ACC112 (cell line): ENCODE measurements at regions not wholly inside any gene's neighbourhood (a gene's known extent, or its start where the extent isn't known, plus 50 kb on each side); places are given as distances from the start of the nearest gene placed in this dataset.
"Not testable (repeated sequence)": the region's sequence is repeated elsewhere in the genome, so short reads cannot be mapped to it uniquely, and the experiment has no call there.

ENCODE experiments used
- H2AFZ ChIP-seq: fragments of 200-600 bp; sonication (generic); one replicate; pipeline ENCODE4 v1.6.0; 2017; ENCODE audit warnings: antibody characterized with exemption, low read length; ENCODE audit not compliant: unreplicated experiment
- H3K27ac ChIP-seq: fragments of 200-600 bp; sonication (generic); 2 replicates; pipeline ENCODE4 v1.5.1; 2014; ENCODE audit warnings: low read depth, mild to moderate bottlenecking, antibody characterized with exemption, low read length, moderate library complexity
- H3K27me3 ChIP-seq: fragments of 200-600 bp; sonication (generic); 2 replicates; pipeline ENCODE4 v1.6.1; 2014; ENCODE audit warnings: mild to moderate bottlenecking, antibody characterized with exemption, low read length, moderate library complexity, mixed read lengths; ENCODE audit not compliant: insufficient read depth
- H3K36me3 ChIP-seq: fragments of 200-600 bp; sonication (generic); 2 replicates; pipeline ENCODE4 v1.6.1; 2016; ENCODE audit warnings: mild to moderate bottlenecking, antibody characterized with exemption, low read length, moderate library complexity, mixed read lengths; ENCODE audit not compliant: insufficient read depth
- H3K4me1 ChIP-seq: fragments of 200-600 bp; sonication (generic); one replicate; pipeline ENCODE4 v1.6.1; 2016; ENCODE audit warnings: low read length, mixed read lengths; ENCODE audit not compliant: insufficient read depth, unreplicated experiment, control insufficient read depth
- H3K4me3 ChIP-seq: fragments of 200-600 bp; sonication (generic); 2 replicates; pipeline ENCODE4 v1.5.1; 2014; ENCODE audit warnings: mild to moderate bottlenecking, low read depth, low read length
- H3K79me2 ChIP-seq: fragments of 200-600 bp; sonication (generic); one replicate; pipeline ENCODE4 v1.6.0; 2016; ENCODE audit warnings: low read length; ENCODE audit not compliant: control insufficient read depth, unreplicated experiment, insufficient read depth

- not testable (repeated sequence) for H2AFZ ChIP-seq, H3K79me2 ChIP-seq, H3K27me3 ChIP-seq, H3K27ac ChIP-seq, H3K4me3 ChIP-seq, H3K4me1 ChIP-seq, H3K36me3 ChIP-seq
These were observed 397.3 kb downstream of the TMEM121 start for GRCh38 chr14:105923520-105924191.

- H3K4me3 ChIP-seq: no peak overlapping the region
- no peaks in the 10 kb centered on the region for H3K27me3 ChIP-seq
- H3K79me2 ChIP-seq: no peaks in the 10 kb centered on the region
- H3K36me3 ChIP-seq: no peaks in the 10 kb centered on the region
- H3K4me1 ChIP-seq: no peaks in the 10 kb centered on the region
- no peak overlapping the region for H3K27ac ChIP-seq
- no peak overlapping the region for H2AFZ ChIP-seq
These were observed 398.7 kb downstream of the TMEM121 start for GRCh38 chr14:105924951-105925591.

- Histone ChIP-seq H3K36me3 (no peaks in the 10 kb centered on the region), H3K27ac (no peak overlapping the region), H3K4me3 (no peak overlapping the region), H2AFZ (no peak overlapping the region), H3K27me3 (no peaks in the 10 kb centered on the region), H3K79me2 (no peaks in the 10 kb centered on the region), H3K4me1 (no peaks in the 10 kb centered on the region)
These were observed 399.4 kb downstream of the TMEM121 start for GRCh38 chr14:105925615-105926372.

GRCh38 chr14:105926373-105927095, 400.2 kb downstream of the TMEM121 start:
- no peaks in the 10 kb centered on the region for H3K79me2 ChIP-seq
- no peak overlapping the region for H3K27ac ChIP-seq
- no peak overlapping the region for H2AFZ ChIP-seq

GRCh38 chr14:105927096-105928060, 401.0 kb downstream of the TMEM121 start:
- Histone ChIP-seq H3K27ac (no peak overlapping the region), H3K27me3 (no peaks in the 10 kb centered on the region), H2AFZ (no peak overlapping the region)

More at GRCh38 chr14:105926373-105927095, 400.2 kb downstream of the TMEM121 start:
- Histone ChIP-seq H3K4me1 (no peaks in the 10 kb centered on the region), H3K27me3 (no peaks in the 10 kb centered on the region), H3K36me3 (no peaks in the 10 kb centered on the region), H3K4me3 (no peak overlapping the region)

GRCh38 chr14:105928171-105929111, 402.1 kb downstream of the TMEM121 start:
- H3K27me3 ChIP-seq, H3K79me2 ChIP-seq, H2AFZ ChIP-seq, H3K4me3 ChIP-seq, H3K27ac ChIP-seq, H3K4me1 ChIP-seq, H3K36me3 ChIP-seq: not testable (repeated sequence)

More at GRCh38 chr14:105927096-105928060, 401.0 kb downstream of the TMEM121 start:
- Histone ChIP-seq H3K36me3 (no peaks in the 10 kb centered on the region), H3K4me3 (no peak overlapping the region), H3K79me2 (no peaks in the 10 kb centered on the region), H3K4me1 (no peaks in the 10 kb centered on the region)

GRCh38 chr14:105929327-105930081, 403.1 kb downstream of the TMEM121 start:
- Histone ChIP-seq H3K79me2 (no peaks in the 10 kb centered on the region), H3K4me3 (no peak overlapping the region), H3K27me3 (no peaks in the 10 kb centered on the region), H3K27ac (no peak overlapping the region), H3K36me3 (no peaks in the 10 kb centered on the region), H3K4me1 (no peaks in the 10 kb centered on the region), H2AFZ (no peak overlapping the region)

GRCh38 chr14:105930572-105930971, 404.2 kb downstream of the TMEM121 start:
- H3K79me2 ChIP-seq: no peaks in the 10 kb centered on the region
- no peak overlapping the region for H3K27ac ChIP-seq
- no peak overlapping the region for H2AFZ ChIP-seq
- H3K4me1 ChIP-seq: no peaks in the 10 kb centered on the region
- no peaks in the 10 kb centered on the region for H3K36me3 ChIP-seq
- no peak overlapping the region for H3K4me3 ChIP-seq
- H3K27me3 ChIP-seq: no peaks in the 10 kb centered on the region
